ENCODE measurements at regions not wholly inside any gene's neighbourhood (a gene's known extent, or its start where the extent isn't known, plus 50 kb on each side); places are given as distances from the start of the nearest gene placed in this dataset.

- no peak overlapping the region for H3K4me3 Mint-ChIP-seq (ENCODE audit: low read depth)
- no peaks in the 10 kb centered on the region for H3K4me1 Mint-ChIP-seq (ENCODE audit: low read depth)
- no peaks in the 10 kb centered on the region for H3K27me3 Mint-ChIP-seq
- no peak for TF ChIP-seq CTCF (IDR thresholded peaks at IDR 0.05; ENCODE audit: unreplicated experiment)
- peaks cover 11% of the 10 kb centered on the region for H3K9me3 Mint-ChIP-seq (ENCODE audit: low read depth)
- DNase-seq (ENCODE audit: low spot score, unreplicated experiment) = no peak
- H3K36me3 Mint-ChIP-seq (ENCODE audit: insufficient read depth) = no peaks in the 10 kb centered on the region
- no peak overlapping the region for H3K27ac Mint-ChIP-seq
Observed at GRCh38 chr1:209505044-209505443, 78.5 kb upstream of the CAMK1G start.

- TF ChIP-seq CTCF (IDR thresholded peaks at IDR 0.05; ENCODE audit: unreplicated experiment) = no peak
- Mint-ChIP-seq H3K27me3 (no peaks in the 10 kb centered on the region), H3K9me3 (ENCODE audit: low read depth) (peaks cover 2% of the 10 kb centered on the region), H3K27ac (no peak overlapping the region), H3K4me1 (ENCODE audit: low read depth) (no peaks in the 10 kb centered on the region), H3K36me3 (ENCODE audit: insufficient read depth) (no peaks in the 10 kb centered on the region), H3K4me3 (ENCODE audit: low read depth) (no peak overlapping the region)
- DNase-seq (ENCODE audit: low spot score, unreplicated experiment) = no peak
Observed at GRCh38 chr1:209506101-209506500, 77.4 kb upstream of the CAMK1G start.

- no peaks in the 10 kb centered on the region for H3K27me3 Mint-ChIP-seq
- H3K9me3 Mint-ChIP-seq (ENCODE audit: low read depth) = peaks cover 3% of the 10 kb centered on the region
- H3K36me3 Mint-ChIP-seq (ENCODE audit: insufficient read depth) = no peaks in the 10 kb centered on the region
- no peak overlapping the region for H3K27ac Mint-ChIP-seq
- DNase-seq (ENCODE audit: low spot score, unreplicated experiment) = no peak
- no peaks in the 10 kb centered on the region for H3K4me1 Mint-ChIP-seq (ENCODE audit: low read depth)
- H3K4me3 Mint-ChIP-seq (ENCODE audit: low read depth) = no peak overlapping the region
- TF ChIP-seq CTCF (IDR thresholded peaks at IDR 0.05; ENCODE audit: unreplicated experiment) = no peak
Observed at GRCh38 chr1:209509039-209509438, 74.5 kb upstream of the CAMK1G start.

- Mint-ChIP-seq H3K9me3 (ENCODE audit: low read depth) (peaks cover 3% of the 10 kb centered on the region), H3K36me3 (ENCODE audit: insufficient read depth) (no peaks in the 10 kb centered on the region), H3K4me1 (ENCODE audit: low read depth) (no peaks in the 10 kb centered on the region), H3K27ac (no peak overlapping the region), H3K27me3 (peaks cover 3% of the 10 kb centered on the region), H3K4me3 (ENCODE audit: low read depth) (no peak overlapping the region)
- no peak for TF ChIP-seq CTCF (IDR thresholded peaks at IDR 0.05; ENCODE audit: unreplicated experiment)
- no peak for DNase-seq (ENCODE audit: low spot score, unreplicated experiment)
Observed at GRCh38 chr1:209510063-209510462, 73.5 kb upstream of the CAMK1G start.

GRCh38 chr1:209511169-209511568 lies 72.3 kb upstream of the CAMK1G start:
- Mint-ChIP-seq H3K27me3 (peaks cover 3% of the 10 kb centered on the region), H3K4me1 (ENCODE audit: low read depth) (no peaks in the 10 kb centered on the region), H3K36me3 (ENCODE audit: insufficient read depth) (no peaks in the 10 kb centered on the region), H3K27ac (no peak overlapping the region), H3K4me3 (ENCODE audit: low read depth) (no peak overlapping the region), H3K9me3 (ENCODE audit: low read depth) (peaks cover 3% of the 10 kb centered on the region)
- TF ChIP-seq CTCF (IDR thresholded peaks at IDR 0.05; ENCODE audit: unreplicated experiment) = no peak
- DNase-seq (ENCODE audit: low spot score, unreplicated experiment) = no peak
